ENCODE measurements at regions not wholly inside any gene's neighbourhood (a gene's known extent, or its start where the extent isn't known, plus 50 kb on each side); places are given as distances from the start of the nearest gene placed in this dataset.

GRCh38 chr2:117341690-117342089 lies 472.8 kb upstream of the DDX18 start:
- Mint-ChIP-seq H3K36me3 (ENCODE audit: low read depth) (no peaks in the 10 kb centered on the region), H3K4me3 (no peak overlapping the region), H3K9me3 (no peaks in the 10 kb centered on the region), H3K4me1 (no peaks in the 10 kb centered on the region), H3K27ac (no peak overlapping the region), H3K27me3 (ENCODE audit: low read depth) (no peaks in the 10 kb centered on the region)
- TF ChIP-seq CTCF (IDR thresholded peaks at IDR 0.05; ENCODE audit: unreplicated experiment in 3 of 3) = no peak

GRCh38 chr2:117342415-117342814 lies 472.1 kb upstream of the DDX18 start:
- no peak overlapping the region for H3K4me3 Mint-ChIP-seq
- no peaks in the 10 kb centered on the region for H3K27me3 Mint-ChIP-seq (ENCODE audit: low read depth)
- no peak overlapping the region for H3K27ac Mint-ChIP-seq
- H3K4me1 Mint-ChIP-seq = no peaks in the 10 kb centered on the region
- no peak for TF ChIP-seq CTCF (IDR thresholded peaks at IDR 0.05; ENCODE audit: unreplicated experiment in 3 of 3)
- no peaks in the 10 kb centered on the region for H3K9me3 Mint-ChIP-seq
- no peaks in the 10 kb centered on the region for H3K36me3 Mint-ChIP-seq (ENCODE audit: low read depth)

GRCh38 chr2:117349687-117350086 lies 464.8 kb upstream of the DDX18 start:
- TF ChIP-seq CTCF (IDR thresholded peaks at IDR 0.05; ENCODE audit: unreplicated experiment in 3 of 3) = no peak
- Mint-ChIP-seq H3K4me3 (no peak overlapping the region), H3K27me3 (ENCODE audit: low read depth) (no peaks in the 10 kb centered on the region), H3K27ac (no peak overlapping the region), H3K36me3 (ENCODE audit: low read depth) (no peaks in the 10 kb centered on the region), H3K9me3 (no peaks in the 10 kb centered on the region), H3K4me1 (no peaks in the 10 kb centered on the region)

- Mint-ChIP-seq H3K27me3 (ENCODE audit: low read depth) (no peaks in the 10 kb centered on the region), H3K4me1 (peaks cover 5% of the 10 kb centered on the region), H3K9me3 (no peaks in the 10 kb centered on the region), H3K36me3 (ENCODE audit: low read depth) (no peaks in the 10 kb centered on the region), H3K4me3 (no peak overlapping the region), H3K27ac (no peak overlapping the region)
- no peak for TF ChIP-seq CTCF (IDR thresholded peaks at IDR 0.05; ENCODE audit: unreplicated experiment in 3 of 3)
Observed at GRCh38 chr2:117351396-117351795, 463.1 kb upstream of the DDX18 start.

- H3K27me3 Mint-ChIP-seq (ENCODE audit: low read depth) = no peaks in the 10 kb centered on the region
- H3K9me3 Mint-ChIP-seq = peaks cover 14% of the 10 kb centered on the region
- H3K4me1 Mint-ChIP-seq = peaks cover 5% of the 10 kb centered on the region
- H3K36me3 Mint-ChIP-seq (ENCODE audit: low read depth) = no peaks in the 10 kb centered on the region
- no peak overlapping the region for H3K27ac Mint-ChIP-seq
- no peak for TF ChIP-seq CTCF (IDR thresholded peaks at IDR 0.05; ENCODE audit: unreplicated experiment in 3 of 3)
- no peak overlapping the region for H3K4me3 Mint-ChIP-seq
Observed at GRCh38 chr2:117359266-117359914, 455.1 kb upstream of the DDX18 start.

- Mint-ChIP-seq H3K4me3 (no peak overlapping the region), H3K27me3 (ENCODE audit: low read depth) (no peaks in the 10 kb centered on the region), H3K9me3 (peaks cover 17% of the 10 kb centered on the region), H3K27ac (no peak overlapping the region), H3K36me3 (ENCODE audit: low read depth) (peaks cover 3% of the 10 kb centered on the region), H3K4me1 (no peaks in the 10 kb centered on the region)
- TF ChIP-seq CTCF (IDR thresholded peaks at IDR 0.05; ENCODE audit: unreplicated experiment in 3 of 3) = no peak
Observed at GRCh38 chr2:117360586-117360985, 453.9 kb upstream of the DDX18 start.

Data from nephron (organoid).